ENCODE measurements at regions not wholly inside any gene's neighbourhood (a gene's known extent, or its start where the extent isn't known, plus 50 kb on each side); places are given as distances from the start of the nearest gene placed in this dataset.

DNA sequence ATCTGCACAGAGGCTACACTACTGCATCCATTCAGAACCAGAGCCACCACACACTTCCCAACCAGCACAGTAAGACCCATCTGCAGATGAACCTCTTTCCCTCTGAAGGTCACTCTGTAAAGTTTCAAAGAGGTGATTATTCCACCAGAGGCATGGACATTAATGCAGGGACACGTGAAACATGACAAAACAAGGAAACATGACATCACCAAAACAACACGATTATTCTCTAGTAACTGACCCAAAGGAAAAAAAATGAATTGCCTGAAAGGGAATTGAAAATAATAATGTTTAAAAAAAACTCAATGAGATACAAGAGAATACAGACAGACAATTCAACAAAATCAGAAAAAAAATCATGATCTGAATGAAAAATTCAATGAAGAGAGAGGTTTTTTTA, 139.1 kb downstream of the RERGL start:
- intact Hi-C loops (cut with DNase I; ENCODE audit: low total_unique reads) (no loop called here), in situ Hi-C loops (cut with MboI; ENCODE audit: low sequenced_read_pairs in 4 of 4) (no loop called here)
- H3K9me3 ChIP-seq = no peaks in the 10 kb centered on the region
- no peak overlapping the region for H3K4me3 ChIP-seq
- no peak for TF ChIP-seq POLR2A (IDR thresholded peaks at IDR 0.05)
- TF ChIP-seq, protein P1, sequence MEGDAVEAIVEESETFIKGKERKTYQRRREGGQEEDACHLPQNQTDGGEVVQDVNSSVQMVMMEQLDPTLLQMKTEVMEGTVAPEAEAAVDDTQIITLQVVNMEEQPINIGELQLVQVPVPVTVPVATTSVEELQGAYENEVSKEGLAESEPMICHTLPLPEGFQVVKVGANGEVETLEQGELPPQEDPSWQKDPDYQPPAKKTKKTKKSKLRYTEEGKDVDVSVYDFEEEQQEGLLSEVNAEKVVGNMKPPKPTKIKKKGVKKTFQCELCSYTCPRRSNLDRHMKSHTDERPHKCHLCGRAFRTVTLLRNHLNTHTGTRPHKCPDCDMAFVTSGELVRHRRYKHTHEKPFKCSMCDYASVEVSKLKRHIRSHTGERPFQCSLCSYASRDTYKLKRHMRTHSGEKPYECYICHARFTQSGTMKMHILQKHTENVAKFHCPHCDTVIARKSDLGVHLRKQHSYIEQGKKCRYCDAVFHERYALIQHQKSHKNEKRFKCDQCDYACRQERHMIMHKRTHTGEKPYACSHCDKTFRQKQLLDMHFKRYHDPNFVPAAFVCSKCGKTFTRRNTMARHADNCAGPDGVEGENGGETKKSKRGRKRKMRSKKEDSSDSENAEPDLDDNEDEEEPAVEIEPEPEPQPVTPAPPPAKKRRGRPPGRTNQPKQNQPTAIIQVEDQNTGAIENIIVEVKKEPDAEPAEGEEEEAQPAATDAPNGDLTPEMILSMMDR (IDR thresholded peaks at IDR 0.05 in 4 of 5, conservative IDR thresholded peaks at IDR 0.05 in 1 of 5) = no peak
- no peaks in the 10 kb centered on the region for H3K27me3 ChIP-seq
- no peaks in the 10 kb centered on the region for H3K36me3 ChIP-seq
- H3K27ac ChIP-seq = no peak overlapping the region
- no peak for ATAC-seq
- no peak for DNase-seq
- no peaks in the 10 kb centered on the region for H3K4me1 ChIP-seq

DNA sequence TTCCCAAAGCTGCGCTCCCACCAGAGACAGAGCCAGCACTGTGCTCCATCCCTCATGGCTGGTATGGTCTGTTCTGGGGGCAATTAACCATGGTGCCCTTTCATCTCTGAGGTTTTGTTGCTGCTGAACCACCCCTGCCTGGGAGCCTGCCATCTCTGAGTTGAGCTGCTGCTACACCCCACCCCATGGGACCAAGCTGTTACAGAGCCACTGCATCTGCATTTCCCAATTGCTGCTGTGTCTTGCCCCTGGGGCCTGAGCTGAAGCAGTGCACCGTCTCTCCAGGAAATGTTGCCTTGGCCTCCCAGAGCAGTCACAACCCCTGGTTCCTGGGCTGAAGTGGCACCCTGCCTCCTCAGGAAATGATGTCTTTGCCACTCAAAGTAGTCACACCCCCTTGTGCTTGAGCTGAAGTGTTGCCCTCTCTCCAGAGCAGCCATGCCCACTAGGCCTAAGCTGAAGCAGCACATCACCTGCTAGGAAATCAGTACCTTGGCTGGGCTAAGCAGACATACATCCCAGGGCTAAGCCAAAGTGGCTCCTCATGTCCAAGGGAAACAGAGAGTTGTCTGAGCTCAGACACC, 140.3 kb downstream of the RERGL start:
- DNase-seq (no peak), ATAC-seq (no peak)
- in situ Hi-C loops (cut with MboI; ENCODE audit: low sequenced_read_pairs in 4 of 4) = no loop called here
- TF ChIP-seq, protein P1 (IDR thresholded peaks at IDR 0.05 in 4 of 5, conservative IDR thresholded peaks at IDR 0.05 in 1 of 5) = no peak
- no peak for TF ChIP-seq POLR2A (IDR thresholded peaks at IDR 0.05)
- Histone ChIP-seq H3K27ac (no peak overlapping the region), H3K27me3 (no peaks in the 10 kb centered on the region), H3K4me3 (no peak overlapping the region), H3K36me3 (no peaks in the 10 kb centered on the region), H3K4me1 (no peaks in the 10 kb centered on the region), H3K9me3 (no peaks in the 10 kb centered on the region)
- intact Hi-C loops (cut with DNase I; ENCODE audit: low total_unique reads) = no loop called here

DNA sequence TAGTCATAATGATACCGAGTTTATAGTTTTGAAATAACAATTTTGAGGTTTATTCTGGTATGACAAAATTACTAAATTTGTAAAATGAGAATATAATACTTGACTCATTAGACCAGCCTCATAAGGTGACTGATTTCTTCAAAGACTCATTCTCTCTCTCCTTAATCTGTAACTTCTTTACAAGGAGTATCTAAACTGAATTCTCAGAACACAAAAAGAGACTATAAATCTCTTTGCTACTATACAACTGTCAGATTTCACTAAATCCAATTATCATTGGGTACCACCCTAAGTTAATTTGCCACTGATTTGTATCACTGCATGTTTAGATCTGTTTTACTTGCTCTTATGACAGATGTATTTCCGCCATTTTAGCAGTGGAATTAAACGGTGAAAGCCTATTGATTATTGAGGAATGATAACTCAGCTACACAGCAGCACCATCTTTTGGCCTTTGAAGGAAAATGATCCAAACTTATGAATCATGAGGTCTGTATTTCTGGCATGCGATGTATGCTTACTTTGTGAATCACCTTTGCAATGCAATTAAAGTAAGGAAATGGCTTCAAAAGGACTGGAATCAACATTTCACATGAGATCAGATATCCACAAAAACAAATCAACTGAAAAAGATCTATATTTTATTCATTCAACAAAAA, 161.2 kb downstream of the RERGL start:
- ATAC-seq (no peak), DNase-seq (no peak)
- in situ Hi-C loops (cut with MboI; ENCODE audit: low sequenced_read_pairs in 4 of 4) (no loop called here), intact Hi-C loops (cut with DNase I; ENCODE audit: low total_unique reads) (no loop called here)
- Histone ChIP-seq H3K36me3 (no peaks in the 10 kb centered on the region), H3K4me1 (no peaks in the 10 kb centered on the region), H3K27me3 (no peaks in the 10 kb centered on the region), H3K27ac (no peak overlapping the region), H3K9me3 (no peaks in the 10 kb centered on the region), H3K4me3 (no peak overlapping the region)
- TF ChIP-seq, protein P1 (IDR thresholded peaks at IDR 0.05 in 4 of 5, conservative IDR thresholded peaks at IDR 0.05 in 1 of 5) = no peak
- TF ChIP-seq POLR2A (IDR thresholded peaks at IDR 0.05) = no peak

DNA sequence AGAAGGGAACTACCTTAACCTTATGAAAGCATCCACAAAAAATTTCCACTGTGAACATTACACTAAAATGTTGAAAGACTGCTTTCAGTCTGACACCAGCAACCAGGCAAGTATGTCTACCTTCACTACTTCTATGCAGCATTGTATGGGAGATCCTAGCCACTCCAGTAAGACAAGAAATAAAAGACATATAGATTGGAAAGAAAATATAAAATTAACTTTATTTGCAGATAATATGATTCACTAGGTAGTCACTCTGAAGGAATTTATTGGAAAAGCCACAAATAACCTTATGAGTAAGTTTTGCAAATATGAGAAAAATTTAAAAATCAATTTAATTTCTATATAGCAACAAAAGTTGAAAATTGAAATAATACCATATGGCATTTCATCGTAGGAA, 172.0 kb downstream of the RERGL start:
- intact Hi-C loops (cut with DNase I; ENCODE audit: low total_unique reads) (no loop called here), in situ Hi-C loops (cut with MboI; ENCODE audit: low sequenced_read_pairs in 4 of 4) (no loop called here)
- Histone ChIP-seq H3K4me1 (no peaks in the 10 kb centered on the region), H3K4me3 (no peak overlapping the region), H3K27ac (no peak overlapping the region), H3K27me3 (no peaks in the 10 kb centered on the region), H3K36me3 (no peaks in the 10 kb centered on the region), H3K9me3 (no peaks in the 10 kb centered on the region)
- TF ChIP-seq, protein P1 (IDR thresholded peaks at IDR 0.05 in 4 of 5, conservative IDR thresholded peaks at IDR 0.05 in 1 of 5) = no peak
- no peak for TF ChIP-seq POLR2A (IDR thresholded peaks at IDR 0.05)
- ATAC-seq = no peak
- no peak for DNase-seq

DNA sequence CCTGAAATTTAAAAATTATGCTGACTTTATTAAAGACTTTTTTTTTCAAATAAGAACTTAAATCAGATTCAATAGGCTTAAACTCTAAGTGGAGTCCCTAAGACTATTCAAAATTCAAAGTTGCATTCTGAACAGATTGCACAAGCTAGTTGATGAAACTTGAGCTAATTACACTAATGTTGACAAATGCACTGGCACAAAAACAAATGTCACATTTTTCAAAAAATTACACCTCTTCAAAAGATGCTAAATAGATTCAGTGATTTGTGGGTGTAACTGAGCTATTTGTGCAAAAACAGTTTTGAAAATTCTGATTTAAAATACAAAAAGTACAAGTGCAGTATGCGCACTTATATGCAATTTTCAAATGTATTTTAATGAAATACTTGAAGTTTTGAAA, 205.4 kb downstream of the RERGL start:
- DNase-seq (no peak), ATAC-seq (no peak)
- intact Hi-C loops (cut with DNase I; ENCODE audit: low total_unique reads) = no loop called here
- TF ChIP-seq, protein P1 (IDR thresholded peaks at IDR 0.05 in 4 of 5, conservative IDR thresholded peaks at IDR 0.05 in 1 of 5) = no peak
- TF ChIP-seq POLR2A (IDR thresholded peaks at IDR 0.05) = no peak
- Histone ChIP-seq H3K27me3 (no peaks in the 10 kb centered on the region), H3K4me3 (no peak overlapping the region), H3K36me3 (no peaks in the 10 kb centered on the region), H3K9me3 (no peaks in the 10 kb centered on the region), H3K4me1 (no peaks in the 10 kb centered on the region), H3K27ac (no peak overlapping the region)
- in situ Hi-C loops (cut with MboI; ENCODE audit: low sequenced_read_pairs in 4 of 4) = no loop called here
